ENCODE measurements at regions not wholly inside any gene's neighbourhood (a gene's known extent, or its start where the extent isn't known, plus 50 kb on each side); places are given as distances from the start of the nearest gene placed in this dataset.

- Histone ChIP-seq H3K4me1 (replicated peaks in 1 of 2) (peaks cover 13 to 17% of the 10 kb centered on the region in 2 donors), H3K27ac (no peak overlapping the region), H3K4me3 (no peak overlapping the region)
- 9 to 93% (median 80%) methylated on average over 1 to 3 of the region's 3 CpGs; no CpG with 5 or more reads in 1 of the 10 experiments for WGBS, 10 experiments
- in situ Hi-C loops (cut with MboI; ENCODE audit: low pct_unique_long_range_greater_than_20kb in 2 of 9, low sequenced_read_pairs in 9 of 9, unreplicated experiment in 9 of 9): no loop called here
- peak in 1 of 8 experiments; percentile 19 for ATAC-seq (replicated peaks in 6 of 8)
These were observed 264.2 kb downstream of the TMEM38B start for GRCh38 chr9:105958587-105958986.

- ATAC-seq (replicated peaks in 6 of 8): no peak
- Histone ChIP-seq H3K4me1 (replicated peaks in 1 of 2) (peaks cover 17 to 18% of the 10 kb centered on the region in 2 donors), H3K27ac (no peak overlapping the region), H3K4me3 (no peak overlapping the region)
- in situ Hi-C loops (cut with MboI; ENCODE audit: low pct_unique_long_range_greater_than_20kb in 2 of 9, low sequenced_read_pairs in 9 of 9, unreplicated experiment in 9 of 9): no loop called here
- WGBS, 10 experiments: 0 to 100% (median 46%) methylated on average over 1 to 3 of the region's 3 CpGs; no CpG with 5 or more reads in 1 of the 10 experiments
These were observed 265.2 kb downstream of the TMEM38B start for GRCh38 chr9:105959531-105959930.

- Histone ChIP-seq H3K27ac (no peak overlapping the region), H3K4me1 (replicated peaks in 1 of 2) (peaks cover 20 to 33% of the 10 kb centered on the region in 2 donors), H3K4me3 (no peak overlapping the region)
- peak in 3 of 8 experiments; percentile 25 to 38 (median 34) for ATAC-seq (replicated peaks in 6 of 8)
- 10 to 95% (median 69%) methylated on average over 1 to 4 of the region's 4 CpGs; no CpG with 5 or more reads in 2 of the 10 experiments for WGBS, 10 experiments
- in situ Hi-C loops (cut with MboI; ENCODE audit: low pct_unique_long_range_greater_than_20kb in 2 of 9, low sequenced_read_pairs in 9 of 9, unreplicated experiment in 9 of 9): no loop called here
These were observed 269.2 kb downstream of the TMEM38B start for GRCh38 chr9:105963343-105964099.

- ATAC-seq (replicated peaks in 6 of 8): peak in 1 of 8 experiments; percentile 21
- in situ Hi-C loops (cut with MboI; ENCODE audit: low pct_unique_long_range_greater_than_20kb in 2 of 9, low sequenced_read_pairs in 9 of 9, unreplicated experiment in 9 of 9): no loop called here
- peaks cover 22 to 34% of the 10 kb centered on the region in 2 donors for H3K4me1 ChIP-seq (replicated peaks in 1 of 2)
- no peak overlapping the region for H3K27ac ChIP-seq
- no peak overlapping the region for H3K4me3 ChIP-seq
These were observed 269.8 kb downstream of the TMEM38B start for GRCh38 chr9:105964156-105964555.

GRCh38 chr9:105966834-105967233 lies 272.5 kb downstream of the TMEM38B start:
- Histone ChIP-seq H3K4me1 (replicated peaks in 1 of 2) (peaks cover 26 to 45% of the 10 kb centered on the region in 2 donors), H3K4me3 (no peak overlapping the region), H3K27ac (no peak overlapping the region)
- peak in 2 of 8 experiments; percentile 6 to 16 for ATAC-seq (replicated peaks in 6 of 8)
- 0 to 100% (median 80%) methylated on average over 1 of the region's 1 CpG; no CpG with 5 or more reads in 3 of the 10 experiments for whole genome bisulfite sequencing, 10 experiments
- in situ Hi-C loops (cut with MboI; ENCODE audit: low pct_unique_long_range_greater_than_20kb in 2 of 9, low sequenced_read_pairs in 9 of 9, unreplicated experiment in 9 of 9): no loop called here

GRCh38 chr9:105967248-105967647 lies 272.9 kb downstream of the TMEM38B start:
- Histone ChIP-seq H3K27ac (no peak overlapping the region), H3K4me1 (replicated peaks in 1 of 2) (peaks cover 28 to 47% of the 10 kb centered on the region in 2 donors), H3K4me3 (no peak overlapping the region)
- in situ Hi-C loops (cut with MboI; ENCODE audit: low pct_unique_long_range_greater_than_20kb in 2 of 9, low sequenced_read_pairs in 9 of 9, unreplicated experiment in 9 of 9): no loop called here
- 0 to 100% (median 88%) methylated on average over 1 of the region's 1 CpG; no CpG with 5 or more reads in 1 of the 10 experiments for WGBS, 10 experiments
- no peak for ATAC-seq (replicated peaks in 6 of 8)

- no peak overlapping the region for H3K27ac ChIP-seq
- peaks cover 28 to 47% of the 10 kb centered on the region in 2 donors for H3K4me1 ChIP-seq (replicated peaks in 1 of 2)
- in situ Hi-C loops (cut with MboI; ENCODE audit: low pct_unique_long_range_greater_than_20kb in 2 of 9, low sequenced_read_pairs in 9 of 9, unreplicated experiment in 9 of 9): no loop called here
- WGBS, 10 experiments: 0 to 44% (median 20%) methylated on average over 1 to 2 of the region's 2 CpGs; no CpG with 5 or more reads in 3 of the 10 experiments
- H3K4me3 ChIP-seq: no peak overlapping the region
- ATAC-seq (replicated peaks in 6 of 8): peak in 3 of 8 experiments; percentile 27 to 49 (median 38)
These were observed 273.5 kb downstream of the TMEM38B start for GRCh38 chr9:105967797-105968196.

GRCh38 chr9:105968811-105969466 lies 274.6 kb downstream of the TMEM38B start:
- in situ Hi-C loops (cut with MboI; ENCODE audit: low pct_unique_long_range_greater_than_20kb in 2 of 9, low sequenced_read_pairs in 9 of 9, unreplicated experiment in 9 of 9): no loop called here
- ATAC-seq (replicated peaks in 6 of 8): peak in 7 of 8 experiments; percentile 8 to 71 (median 48)
- 23 to 82% (median 59%) methylated on average over 2 to 4 of the region's 4 CpGs for WGBS, 10 experiments
- H3K4me1 ChIP-seq (replicated peaks in 1 of 2): peaks cover 23 to 39% of the 10 kb centered on the region in 2 donors
- no peak overlapping the region for H3K4me3 ChIP-seq
- no peak overlapping the region for H3K27ac ChIP-seq

- no peak overlapping the region for H3K27ac ChIP-seq
- peak in 7 of 8 experiments; percentile 33 to 89 (median 56) for ATAC-seq (replicated peaks in 6 of 8)
- H3K4me3 ChIP-seq: no peak overlapping the region
- in situ Hi-C loops (cut with MboI; ENCODE audit: low pct_unique_long_range_greater_than_20kb in 2 of 9, low sequenced_read_pairs in 9 of 9, unreplicated experiment in 9 of 9): no loop called here
- 0 to 100% (median 33%) methylated on average over 1 of the region's 1 CpG; no CpG with 5 or more reads in 2 of the 10 experiments for WGBS, 10 experiments
- H3K4me1 ChIP-seq (replicated peaks in 1 of 2): peaks cover 25 to 40% of the 10 kb centered on the region in 2 donors
These were observed 275.3 kb downstream of the TMEM38B start for GRCh38 chr9:105969636-105970035.

GRCh38 chr9:105971986-105972385 lies 277.6 kb downstream of the TMEM38B start:
- Histone ChIP-seq H3K27ac (no peak overlapping the region), H3K4me3 (no peak overlapping the region), H3K4me1 (replicated peaks in 1 of 2) (peaks cover 47 to 63% of the 10 kb centered on the region in 2 donors)
- in situ Hi-C loops (cut with MboI; ENCODE audit: low pct_unique_long_range_greater_than_20kb in 2 of 9, low sequenced_read_pairs in 9 of 9, unreplicated experiment in 9 of 9): no loop called here
- 17 to 100% (median 83%) methylated on average over 1 to 2 of the region's 2 CpGs; no CpG with 5 or more reads in 2 of the 10 experiments for WGBS, 10 experiments
- ATAC-seq (replicated peaks in 6 of 8): no peak

GRCh38 chr9:105972466-105973204 lies 278.3 kb downstream of the TMEM38B start:
- no peak for ATAC-seq (replicated peaks in 6 of 8)
- in situ Hi-C loops (cut with MboI; ENCODE audit: low pct_unique_long_range_greater_than_20kb in 2 of 9, low sequenced_read_pairs in 9 of 9, unreplicated experiment in 9 of 9): no loop called here
- no peak overlapping the region for H3K27ac ChIP-seq
- H3K4me1 ChIP-seq (replicated peaks in 1 of 2): peaks cover 46 to 64% of the 10 kb centered on the region in 2 donors
- WGBS, 10 experiments: 25 to 100% (median 93%) methylated on average over 1 to 6 of the region's 6 CpGs
- H3K4me3 ChIP-seq: no peak overlapping the region

- Histone ChIP-seq H3K27ac (no peak overlapping the region), H3K4me3 (no peak overlapping the region), H3K4me1 (replicated peaks in 1 of 2) (peaks cover 45 to 60% of the 10 kb centered on the region in 2 donors)
- in situ Hi-C loops (cut with MboI; ENCODE audit: low pct_unique_long_range_greater_than_20kb in 2 of 9, low sequenced_read_pairs in 9 of 9, unreplicated experiment in 9 of 9): no loop called here
- peak in 2 of 8 experiments; percentile 33 to 63 for ATAC-seq (replicated peaks in 6 of 8)
- WGBS, 10 experiments: 0 to 100% (median 60%) methylated on average over 1 to 3 of the region's 3 CpGs; no CpG with 5 or more reads in 1 of the 10 experiments
These were observed 279.6 kb downstream of the TMEM38B start for GRCh38 chr9:105973951-105974351.

Data from motor neuron (in vitro differentiated cells).